OCI-LY3 (cell line): ENCODE measurements at regions not wholly inside any gene's neighbourhood (a gene's known extent, or its start where the extent isn't known, plus 50 kb on each side); places are given as distances from the start of the nearest gene placed in this dataset.

Source experiments
- CTCF ChIP-seq: fragments of 200-600, 300-600 bp; sonication (generic); IDR thresholded peaks from 2 replicates; pipeline ENCODE4 v1.5.1; 2014; ENCODE audit warnings: antibody characterized with exemption, low read length, low read depth
- EZH2phosphoT487 ChIP-seq: fragments of 200-600 bp; shearing (Covaris generic); IDR thresholded peaks from 2 replicates; pipeline ENCODE4 v1.6.1; 2018; ENCODE audit warnings: antibody characterized with exemption, mixed run types, low read depth

- TF ChIP-seq CTCF (no peak), EZH2phosphoT487 (no peak)
These were observed 271.5 kb downstream of the SATB1 start for GRCh38 chr3:18153571-18154173.
